ENCODE measurements at regions not wholly inside any gene's neighbourhood (a gene's known extent, or its start where the extent isn't known, plus 50 kb on each side); places are given as distances from the start of the nearest gene placed in this dataset.

GRCh38 chr13:31441800-31442510, 242.2 kb downstream of the B3GLCT start:
- intact Hi-C loops (cut with DNase I; ENCODE audit: low total_unique reads) = no loop called here
- H3K4me3 ChIP-seq = no peak overlapping the region
- H3K27ac ChIP-seq = peak overlapping the region; percentile 14 to 54 (median 40)
- no peak for TF ChIP-seq POLR2A (IDR thresholded peaks at IDR 0.05)
- TF ChIP-seq, protein P1, sequence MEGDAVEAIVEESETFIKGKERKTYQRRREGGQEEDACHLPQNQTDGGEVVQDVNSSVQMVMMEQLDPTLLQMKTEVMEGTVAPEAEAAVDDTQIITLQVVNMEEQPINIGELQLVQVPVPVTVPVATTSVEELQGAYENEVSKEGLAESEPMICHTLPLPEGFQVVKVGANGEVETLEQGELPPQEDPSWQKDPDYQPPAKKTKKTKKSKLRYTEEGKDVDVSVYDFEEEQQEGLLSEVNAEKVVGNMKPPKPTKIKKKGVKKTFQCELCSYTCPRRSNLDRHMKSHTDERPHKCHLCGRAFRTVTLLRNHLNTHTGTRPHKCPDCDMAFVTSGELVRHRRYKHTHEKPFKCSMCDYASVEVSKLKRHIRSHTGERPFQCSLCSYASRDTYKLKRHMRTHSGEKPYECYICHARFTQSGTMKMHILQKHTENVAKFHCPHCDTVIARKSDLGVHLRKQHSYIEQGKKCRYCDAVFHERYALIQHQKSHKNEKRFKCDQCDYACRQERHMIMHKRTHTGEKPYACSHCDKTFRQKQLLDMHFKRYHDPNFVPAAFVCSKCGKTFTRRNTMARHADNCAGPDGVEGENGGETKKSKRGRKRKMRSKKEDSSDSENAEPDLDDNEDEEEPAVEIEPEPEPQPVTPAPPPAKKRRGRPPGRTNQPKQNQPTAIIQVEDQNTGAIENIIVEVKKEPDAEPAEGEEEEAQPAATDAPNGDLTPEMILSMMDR (IDR thresholded peaks at IDR 0.05 in 4 of 5, conservative IDR thresholded peaks at IDR 0.05 in 1 of 5) = no peak
- ATAC-seq (peak; percentile 45 to 68), DNase-seq (peak; percentile 16 to 65)
- no peaks in the 10 kb centered on the region for H3K9me3 ChIP-seq
- H3K27me3 ChIP-seq = no peaks in the 10 kb centered on the region
- in situ Hi-C loops (cut with MboI; ENCODE audit: low sequenced_read_pairs in 4 of 4) = loop anchor here in 1 of 4 donors (25.0 kb wide), 1 partner anchor 295 kb away; the partner anchor contains the start of gene RXFP2
- no peaks in the 10 kb centered on the region for H3K36me3 ChIP-seq
- no peaks in the 10 kb centered on the region for H3K4me1 ChIP-seq

GRCh38 chr13:31442571-31442970, 242.8 kb downstream of the B3GLCT start:
- in situ Hi-C loops (cut with MboI; ENCODE audit: low sequenced_read_pairs in 4 of 4) = loop anchor here in 1 of 4 donors (25.0 kb wide), 1 partner anchor 295 kb away; the partner anchor contains the start of gene RXFP2
- DNase-seq = no peak
- no peak for ATAC-seq
- Histone ChIP-seq H3K36me3 (no peaks in the 10 kb centered on the region), H3K4me1 (no peaks in the 10 kb centered on the region), H3K27me3 (no peaks in the 10 kb centered on the region), H3K4me3 (no peak overlapping the region), H3K27ac (peak overlapping the region in 2 of 4 donors; percentile 18 to 44), H3K9me3 (no peaks in the 10 kb centered on the region)
- TF ChIP-seq, protein P1 (IDR thresholded peaks at IDR 0.05 in 4 of 5, conservative IDR thresholded peaks at IDR 0.05 in 1 of 5) = no peak
- TF ChIP-seq POLR2A (IDR thresholded peaks at IDR 0.05) = no peak
- intact Hi-C loops (cut with DNase I; ENCODE audit: low total_unique reads) = no loop called here

DNA sequence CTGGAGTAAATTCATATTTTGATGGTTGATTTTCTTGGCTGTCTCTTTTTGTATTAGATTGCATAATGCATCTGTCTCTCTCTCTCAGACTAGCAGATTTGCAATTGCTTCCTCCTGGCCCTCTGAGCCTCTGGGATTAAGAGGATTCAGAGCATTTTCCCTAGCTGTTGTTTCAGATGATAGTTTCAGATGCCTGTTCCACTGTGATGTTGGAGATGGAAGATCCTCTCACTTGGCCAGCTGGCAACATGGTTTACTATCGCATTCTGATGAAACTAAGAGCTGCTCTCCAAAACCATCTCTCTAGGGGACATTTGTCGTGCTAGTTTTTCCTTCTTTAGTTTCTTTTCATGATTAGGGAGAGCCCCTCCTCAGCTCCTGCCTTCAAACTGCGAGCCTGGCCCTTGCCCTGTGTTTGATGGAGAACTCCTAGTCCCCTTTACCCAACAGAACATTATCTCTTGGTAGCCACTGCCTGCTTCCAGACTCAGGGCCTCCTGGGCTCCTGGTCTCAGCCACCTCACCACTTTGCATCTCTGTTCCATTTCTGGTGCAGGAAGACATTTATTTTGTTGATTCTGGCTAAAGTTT, 244.6 kb downstream of the B3GLCT start:
- Histone ChIP-seq H3K27me3 (no peaks in the 10 kb centered on the region), H3K4me1 (no peaks in the 10 kb centered on the region), H3K9me3 (no peaks in the 10 kb centered on the region), H3K36me3 (no peaks in the 10 kb centered on the region), H3K4me3 (no peak overlapping the region), H3K27ac (peak overlapping the region in 2 of 4 donors; percentile 33 to 46)
- in situ Hi-C loops (cut with MboI; ENCODE audit: low sequenced_read_pairs in 4 of 4) (loop anchor here in 1 of 4 donors (25.0 kb wide), 1 partner anchor 293 kb away; the partner anchor contains the start of gene RXFP2), intact Hi-C loops (cut with DNase I; ENCODE audit: low total_unique reads) (no loop called here)
- DNase-seq = peak; percentile 22 to 55
- no peak for TF ChIP-seq POLR2A (IDR thresholded peaks at IDR 0.05)
- TF ChIP-seq, protein P1 (IDR thresholded peaks at IDR 0.05 in 4 of 5, conservative IDR thresholded peaks at IDR 0.05 in 1 of 5) = no peak
- ATAC-seq = peak; percentile 74 to 80

- DNase-seq = no peak
- TF ChIP-seq, protein P1 (IDR thresholded peaks at IDR 0.05 in 4 of 5, conservative IDR thresholded peaks at IDR 0.05 in 1 of 5) = no peak
- no peak for TF ChIP-seq POLR2A (IDR thresholded peaks at IDR 0.05)
- H3K4me1 ChIP-seq = no peaks in the 10 kb centered on the region
- no peak overlapping the region for H3K4me3 ChIP-seq
- no peak for ATAC-seq
- intact Hi-C loops (cut with DNase I; ENCODE audit: low total_unique reads) = no loop called here
- no peaks in the 10 kb centered on the region for H3K9me3 ChIP-seq
- H3K27ac ChIP-seq = no peak overlapping the region
- no peaks in the 10 kb centered on the region for H3K27me3 ChIP-seq
- H3K36me3 ChIP-seq = no peaks in the 10 kb centered on the region
- in situ Hi-C loops (cut with MboI; ENCODE audit: low sequenced_read_pairs in 4 of 4) = no loop called here
These were observed 252.8 kb downstream of the B3GLCT start for GRCh38 chr13:31452525-31452924.
